MCF 10A (cell line): ENCODE measurements at regions not wholly inside any gene's neighbourhood (a gene's known extent, or its start where the extent isn't known, plus 50 kb on each side); places are given as distances from the start of the nearest gene placed in this dataset.

ENCODE experiments used
- BruUV-seq: library from RNA; stranded (reverse); fragments of 400-500 nt; replicated peaks from 2 replicates; lab custom pipeline; 2021; lab: Mats Ljungman, UMichigan
- CTCF ChIA-PET: fragments of 300-600 bp; sonication (Branson Sonifier 250); formaldehyde crosslinking; extraction: SDS; loops from one replicate; lab custom pipeline; 2021; ENCODE audit warnings: antibody characterized with exemption, inconsistent platforms; lab: Yijun Ruan, JAX
- POLR2A ChIA-PET: fragments of 300-600, 350-650 bp; sonication (Branson Sonifier 250); formaldehyde crosslinking; extraction: SDS; loops from one replicate; lab custom pipeline; 2020; ENCODE audit warnings: antibody characterized with exemption, inconsistent platforms; lab: Yijun Ruan, JAX
- DNase-seq: peaks from one replicate; pipeline ENCODE4 v3.0.0-alpha.2; 2018; ENCODE audit not compliant: unreplicated experiment
- H3K27ac Mint-ChIP-seq: one replicate; pipeline ENCODE4 v1.8.0; 2022; ENCODE audit warnings: mild to moderate bottlenecking, low read depth, mixed read lengths; ENCODE audit not compliant: unreplicated experiment
- H3K27me3 Mint-ChIP-seq: one replicate; pipeline ENCODE4 v1.8.0; 2022; ENCODE audit warnings: mixed read lengths; ENCODE audit not compliant: insufficient read depth, unreplicated experiment
- H3K36me3 Mint-ChIP-seq: one replicate; pipeline ENCODE4 v1.8.0; 2022; ENCODE audit warnings: mild to moderate bottlenecking, moderate library complexity, mixed read lengths; ENCODE audit not compliant: insufficient read depth, unreplicated experiment
- H3K4me1 Mint-ChIP-seq: one replicate; pipeline ENCODE4 v1.8.0; 2022; ENCODE audit warnings: mixed read lengths; ENCODE audit not compliant: insufficient read depth, unreplicated experiment
- H3K4me3 Mint-ChIP-seq: one replicate; pipeline ENCODE4 v1.8.0; 2022; ENCODE audit warnings: mild to moderate bottlenecking, moderate library complexity, mixed read lengths; ENCODE audit not compliant: unreplicated experiment
- H3K9me3 Mint-ChIP-seq: one replicate; pipeline ENCODE4 v1.8.0; 2022; ENCODE audit warnings: mixed read lengths; ENCODE audit not compliant: unreplicated experiment
- CTCF ChIP-seq: fragments of 200-600 bp; IDR thresholded peaks from one replicate; pipeline ENCODE4 v1.8.0; 2022; ENCODE audit warnings: antibody characterized with exemption, mild to moderate bottlenecking; ENCODE audit not compliant: unreplicated experiment
- intact Hi-C: fragments of 100-400 bp; cut with micrococcal nuclease; formaldehyde crosslinking; loops from 2 replicates; pipeline ENCODE4 v1.14.1; 2022

- TF ChIP-seq CTCF, result peak; percentile 71
- no peak overlapping the region for H3K27ac Mint-ChIP-seq
- H3K4me3 Mint-ChIP-seq, result no peak overlapping the region
- ChIA-PET POLR2A (no interaction called here), CTCF (interaction anchor here (0.6 to 1.6 kb wide), 24 partner anchors 9 to 1985 kb away, joined by 3 to 7 read pairs (median 4); no protein-coding TSS in a partner anchor)
- H3K4me1 Mint-ChIP-seq, result peaks cover 6% of the 10 kb centered on the region
- intact Hi-C loops, result loop anchor here (1.0 kb wide), 3 partner anchors 691 to 1757 kb away; no protein-coding TSS in a partner anchor
- BruUV-seq, result no TSS peak
- H3K27me3 Mint-ChIP-seq, result no peaks in the 10 kb centered on the region
- peak; percentile 67 for DNase-seq
- H3K36me3 Mint-ChIP-seq, result peaks cover 7% of the 10 kb centered on the region
- no peaks in the 10 kb centered on the region for H3K9me3 Mint-ChIP-seq
Measured at GRCh38 chr16:63361032-63361624, 1324.9 kb upstream of the CDH8 start.

- intact Hi-C loops, result no loop called here
- no peak for TF ChIP-seq CTCF
- no TSS peak for BruUV-seq
- no peaks in the 10 kb centered on the region for H3K36me3 Mint-ChIP-seq
- ChIA-PET CTCF (interaction anchor here (0.7 kb wide), 1 partner anchor 12 kb away, joined by 4 read pairs; no protein-coding TSS in a partner anchor), POLR2A (interaction anchor here (1.0 kb wide), 1 partner anchor 15 kb away, joined by 3 read pairs; no protein-coding TSS in a partner anchor)
- H3K4me1 Mint-ChIP-seq, result no peaks in the 10 kb centered on the region
- H3K27ac Mint-ChIP-seq, result no peak overlapping the region
- H3K27me3 Mint-ChIP-seq, result no peaks in the 10 kb centered on the region
- no peak overlapping the region for H3K4me3 Mint-ChIP-seq
- DNase-seq, result no peak
- H3K9me3 Mint-ChIP-seq, result peaks cover under 1% of the 10 kb centered on the region
Measured at GRCh38 chr16:63349961-63350360, 1313.7 kb upstream of the CDH8 start.

- no TSS peak for BruUV-seq
- no peak overlapping the region for H3K4me3 Mint-ChIP-seq
- H3K4me1 Mint-ChIP-seq, result no peaks in the 10 kb centered on the region
- H3K27me3 Mint-ChIP-seq, result no peaks in the 10 kb centered on the region
- ChIA-PET POLR2A (no interaction called here), CTCF (interaction anchor here (0.5 kb wide), 1 partner anchor 17 kb away, joined by 3 read pairs; no protein-coding TSS in a partner anchor)
- no peaks in the 10 kb centered on the region for H3K9me3 Mint-ChIP-seq
- DNase-seq, result no peak
- no peaks in the 10 kb centered on the region for H3K36me3 Mint-ChIP-seq
- intact Hi-C loops, result no loop called here
- no peak overlapping the region for H3K27ac Mint-ChIP-seq
- no peak for TF ChIP-seq CTCF
Measured at GRCh38 chr16:63346000-63346399, 1309.8 kb upstream of the CDH8 start.

GRCh38 chr16:63337264-63337663 lies 1301.0 kb upstream of the CDH8 start:
- intact Hi-C loops, result no loop called here
- ChIA-PET CTCF (interaction anchor here (0.8 kb wide), 1 partner anchor 1866 kb away, joined by 3 read pairs; no protein-coding TSS in a partner anchor), POLR2A (no interaction called here)
- DNase-seq, result no peak
- Mint-ChIP-seq H3K27me3 (no peaks in the 10 kb centered on the region), H3K27ac (no peak overlapping the region), H3K36me3 (no peaks in the 10 kb centered on the region), H3K4me3 (no peak overlapping the region), H3K4me1 (no peaks in the 10 kb centered on the region), H3K9me3 (peaks cover 27% of the 10 kb centered on the region)
- no peak for TF ChIP-seq CTCF
- no TSS peak for BruUV-seq
